GM19035 (cell line): ENCODE measurements at regions not wholly inside any gene's neighbourhood (a gene's known extent, or its start where the extent isn't known, plus 50 kb on each side); places are given as distances from the start of the nearest gene placed in this dataset.
"Not testable (repeated sequence)": the region's sequence is repeated elsewhere in the genome, so short reads cannot be mapped to it uniquely, and the experiment has no call there.

Experiments
- ATAC-seq: cut with Tn5 transposase; IDR thresholded peaks from one replicate; pipeline ENCODE4 v1.9.1; 2021; ENCODE audit not compliant: unreplicated experiment

DNA sequence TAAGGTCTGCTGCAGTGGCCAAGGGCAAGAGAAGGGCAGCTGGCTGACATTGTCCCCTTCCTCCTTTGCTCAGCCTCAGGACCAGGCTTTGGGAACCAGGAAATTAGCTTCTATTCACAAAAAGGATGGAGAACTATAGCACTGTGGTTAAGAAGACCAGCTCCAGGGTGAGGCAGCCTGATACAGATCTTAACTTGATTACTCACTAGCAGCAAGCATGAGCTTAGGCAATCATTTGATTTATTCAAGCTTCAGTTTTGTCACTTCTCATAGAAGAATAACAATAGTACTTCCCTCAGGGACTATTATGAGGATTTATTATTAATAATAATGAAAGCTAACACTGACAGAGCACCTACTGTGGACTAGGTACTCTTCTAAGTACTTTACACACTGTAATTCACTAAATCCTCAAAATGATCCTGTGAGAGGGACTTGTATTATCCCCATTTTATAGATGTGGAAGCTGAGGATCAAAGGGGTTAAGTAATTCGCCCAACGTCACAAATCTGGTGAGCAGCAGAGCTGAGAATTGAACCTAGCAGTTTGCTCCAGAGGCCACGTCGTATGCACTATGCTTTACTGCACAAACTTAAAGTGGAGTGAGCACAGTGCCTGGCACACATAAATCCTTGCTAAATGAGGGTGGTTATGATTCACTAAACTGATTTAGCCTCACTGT lies 130.4 kb upstream of the PAK3 start:
- ATAC-seq: no peak

DNA sequence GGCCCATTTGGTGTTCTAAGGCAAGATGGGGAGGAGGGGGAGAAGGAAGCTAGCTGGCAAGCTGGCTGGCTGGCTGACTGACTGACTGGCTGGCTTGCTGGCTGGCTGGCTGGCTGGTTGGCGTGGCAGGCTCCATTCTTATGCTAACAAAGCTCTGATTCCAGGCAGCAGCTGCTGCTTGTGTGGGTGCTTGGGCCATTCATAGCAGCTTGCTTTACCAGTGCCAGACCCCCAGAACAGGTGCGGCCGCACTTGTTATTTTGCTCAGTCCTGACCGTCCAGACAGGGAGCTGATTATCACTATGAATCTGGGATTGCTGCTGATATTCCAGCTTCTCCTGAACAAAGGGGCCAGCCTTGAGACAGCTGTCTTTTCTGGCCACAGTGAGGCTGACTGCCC lies 131.2 kb upstream of the PAK3 start:
- no peak for ATAC-seq

DNA sequence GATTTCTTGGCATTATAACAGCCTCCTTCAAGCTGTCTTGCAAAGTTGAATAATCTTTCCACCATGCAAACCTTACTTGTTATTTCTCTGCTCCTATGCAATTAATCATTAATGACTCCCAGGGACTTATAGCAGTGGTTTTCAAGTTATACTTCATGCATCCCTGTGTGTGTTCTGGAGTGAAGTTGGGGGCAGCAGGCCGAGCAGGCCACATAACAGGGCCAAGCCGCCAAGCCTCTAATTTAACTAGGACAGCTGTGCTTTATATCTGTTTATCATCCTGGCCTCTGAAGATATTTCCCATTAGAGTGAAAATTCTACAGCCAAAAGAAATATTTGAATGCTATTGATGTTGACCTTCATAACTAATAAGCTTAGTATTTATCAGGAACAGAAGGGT lies 133.5 kb upstream of the PAK3 start:
- ATAC-seq: no peak

DNA sequence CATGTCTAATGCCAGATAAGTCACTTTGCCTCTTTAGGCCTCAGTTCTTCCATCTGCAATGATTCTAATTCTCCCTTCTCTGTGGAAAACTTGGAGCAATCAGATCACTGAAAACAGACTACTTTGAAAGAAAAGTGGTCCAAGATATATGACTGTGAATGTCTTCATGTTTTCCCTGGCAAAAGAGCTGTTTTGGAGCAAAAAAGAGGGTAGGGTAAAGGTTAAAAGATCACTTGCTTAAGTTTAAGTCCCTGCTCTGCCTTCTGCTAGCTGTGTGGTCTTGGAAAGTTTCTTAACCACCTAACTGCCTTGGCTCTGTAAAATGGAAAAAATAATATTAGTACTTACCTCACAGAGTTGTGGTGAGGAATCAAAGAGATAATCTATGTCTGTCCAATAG lies 140.3 kb upstream of the PAK3 start:
- ATAC-seq: no peak

DNA sequence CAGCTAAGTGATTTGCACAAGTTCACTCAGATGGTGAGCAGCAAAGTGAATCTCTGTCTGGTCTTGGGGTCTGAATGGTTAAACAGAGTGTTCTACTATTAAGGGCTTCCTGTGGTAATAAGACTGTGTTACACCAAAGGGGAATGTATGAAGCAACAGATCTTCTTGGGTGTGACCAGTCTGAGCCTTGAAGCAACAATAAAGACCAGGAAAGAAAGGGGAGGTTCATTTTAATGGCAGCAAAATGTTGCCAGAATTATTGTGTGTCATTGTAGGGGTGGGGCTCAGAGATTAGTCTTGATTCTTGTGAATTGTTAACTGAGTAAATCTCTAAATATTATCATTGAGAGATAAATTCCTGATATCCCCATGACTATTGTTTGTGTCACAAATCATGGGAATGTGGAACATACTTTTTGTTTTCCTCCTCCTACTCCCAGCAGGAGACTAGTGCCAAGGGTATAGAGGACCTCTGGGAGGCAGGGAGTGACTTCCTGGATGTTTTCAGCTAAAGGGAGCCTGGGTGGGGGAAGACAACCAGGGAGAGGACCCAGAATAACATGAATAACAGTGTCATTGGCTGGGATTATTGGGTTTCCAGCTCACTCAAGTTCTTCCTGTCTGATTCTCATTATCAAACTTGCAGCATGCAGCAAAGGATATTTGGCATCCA lies 141.4 kb upstream of the PAK3 start:
- ATAC-seq: no peak

DNA sequence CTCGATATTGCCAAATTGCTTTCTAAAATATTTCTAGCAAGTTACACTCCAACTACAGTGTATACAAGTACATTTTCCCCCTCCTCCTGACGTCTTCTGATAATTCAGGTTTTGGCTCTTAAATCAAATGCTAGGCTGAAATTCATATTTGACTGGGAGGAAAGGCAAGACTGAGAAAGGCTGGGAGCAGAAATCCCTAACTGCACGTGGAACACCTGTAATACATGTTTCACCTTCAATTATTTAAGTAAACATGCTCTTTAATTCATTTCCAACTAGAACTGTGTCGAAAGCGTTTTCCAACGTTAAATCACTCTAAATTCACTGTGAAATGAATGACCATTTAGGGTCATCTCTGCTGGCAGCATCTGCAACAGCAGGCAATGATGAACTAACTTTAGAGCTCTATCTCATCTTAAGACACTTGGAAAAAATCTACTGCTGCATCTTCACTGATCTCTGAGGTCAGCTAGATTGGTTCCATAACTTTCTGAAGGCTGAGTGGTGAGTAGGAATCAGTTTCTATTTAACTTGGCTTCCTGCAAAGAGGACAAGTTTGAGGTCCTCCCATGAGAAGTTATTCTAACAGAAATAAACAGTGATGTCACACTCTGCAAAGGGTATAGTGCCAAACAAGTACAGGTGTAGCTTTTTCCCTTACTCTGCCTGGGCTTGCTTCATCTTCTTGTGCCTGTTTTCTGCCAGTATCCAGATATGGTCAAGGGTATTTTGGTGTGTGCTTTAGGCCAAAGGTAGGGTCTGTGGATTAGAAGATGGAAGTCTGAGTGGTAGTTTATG lies 144.3 kb upstream of the PAK3 start:
- ATAC-seq: no peak

DNA sequence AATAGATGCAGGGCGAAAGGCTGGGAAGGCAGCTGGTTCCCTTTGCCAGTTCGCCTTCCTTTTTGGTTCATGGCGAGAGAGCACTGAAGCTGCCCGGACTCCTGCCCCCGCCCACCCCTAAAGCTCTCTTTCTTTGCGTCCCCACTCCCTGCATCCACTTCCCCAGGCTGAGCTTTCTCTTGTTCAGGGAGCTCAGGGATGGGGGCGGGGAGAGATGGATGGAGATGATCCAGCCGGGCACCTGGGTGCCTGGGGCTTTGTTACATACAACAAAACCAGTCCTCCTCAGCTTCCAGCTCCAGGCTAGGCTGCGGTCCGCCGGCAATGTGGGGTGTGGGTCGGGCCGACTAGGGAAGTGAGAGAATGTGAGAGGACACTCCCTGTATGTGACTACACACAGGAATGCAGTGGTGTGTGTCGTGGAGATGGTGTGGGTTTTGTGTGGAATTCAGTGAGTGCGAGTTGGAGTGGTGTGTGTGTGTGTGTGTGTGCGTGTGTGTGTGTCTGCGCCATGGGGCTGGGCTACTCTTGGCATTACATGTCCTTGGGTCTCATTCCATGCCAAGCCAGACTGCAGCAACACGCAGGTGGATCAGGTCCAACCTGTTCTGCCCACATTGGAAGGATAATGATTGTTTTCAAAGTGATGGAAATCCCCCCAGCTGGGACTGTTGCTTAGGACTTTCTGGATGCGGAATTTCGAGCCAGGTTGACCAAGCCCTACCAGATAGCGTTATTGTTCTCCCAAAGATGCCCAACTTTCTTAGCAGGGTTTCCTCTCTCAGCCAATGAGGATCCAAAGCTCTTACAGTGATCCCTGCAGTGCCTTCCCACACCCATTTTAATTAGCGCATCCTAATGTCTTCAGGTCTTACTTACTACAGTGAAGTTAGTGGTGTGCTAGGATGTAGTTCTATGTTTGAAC lies 149.4 kb upstream of the CHRDL1 start:
- ATAC-seq: no peak

DNA sequence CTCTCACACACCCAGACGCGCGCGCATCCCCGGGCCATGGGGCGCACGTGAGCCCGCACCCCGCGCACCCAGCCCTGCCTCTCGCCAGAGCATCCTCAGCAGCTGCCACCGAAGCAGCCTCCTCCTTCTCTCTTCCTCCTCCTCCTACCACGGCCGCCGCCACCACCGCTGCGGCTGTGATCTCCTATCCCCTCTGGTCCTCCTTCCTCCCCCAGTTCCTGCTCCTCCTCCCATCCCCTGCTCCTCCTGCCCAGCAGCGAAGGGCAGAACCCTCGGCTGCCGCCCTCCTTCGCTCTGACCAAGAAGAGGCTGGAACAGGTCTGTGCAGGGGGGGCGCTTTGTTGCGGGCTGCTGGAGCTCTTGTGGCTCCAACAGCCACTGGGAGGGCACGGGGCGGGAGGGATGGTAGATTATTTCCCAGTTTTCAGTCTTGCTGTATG lies 148.7 kb upstream of the CHRDL1 start:
- no peak for ATAC-seq

DNA sequence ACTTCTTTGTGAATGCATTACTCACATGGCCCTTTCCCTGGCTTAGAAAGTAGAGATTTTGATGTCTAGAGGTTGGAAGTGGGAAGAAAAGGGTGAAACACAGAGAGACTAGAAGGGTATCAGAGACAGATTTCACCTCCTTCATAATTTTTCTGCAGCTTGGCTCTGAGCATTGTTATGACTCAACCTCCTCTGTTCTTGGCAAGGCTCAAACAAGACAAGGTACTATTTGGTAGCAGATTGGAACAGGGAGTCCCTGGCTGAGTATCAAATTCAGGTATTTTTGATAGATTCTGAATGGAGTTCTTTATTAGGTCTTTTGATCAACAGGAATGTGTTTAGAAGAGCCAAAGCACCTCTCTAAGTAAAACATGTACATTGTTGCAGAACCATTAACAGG lies 146.3 kb upstream of the CHRDL1 start:
- ATAC-seq: no peak

DNA sequence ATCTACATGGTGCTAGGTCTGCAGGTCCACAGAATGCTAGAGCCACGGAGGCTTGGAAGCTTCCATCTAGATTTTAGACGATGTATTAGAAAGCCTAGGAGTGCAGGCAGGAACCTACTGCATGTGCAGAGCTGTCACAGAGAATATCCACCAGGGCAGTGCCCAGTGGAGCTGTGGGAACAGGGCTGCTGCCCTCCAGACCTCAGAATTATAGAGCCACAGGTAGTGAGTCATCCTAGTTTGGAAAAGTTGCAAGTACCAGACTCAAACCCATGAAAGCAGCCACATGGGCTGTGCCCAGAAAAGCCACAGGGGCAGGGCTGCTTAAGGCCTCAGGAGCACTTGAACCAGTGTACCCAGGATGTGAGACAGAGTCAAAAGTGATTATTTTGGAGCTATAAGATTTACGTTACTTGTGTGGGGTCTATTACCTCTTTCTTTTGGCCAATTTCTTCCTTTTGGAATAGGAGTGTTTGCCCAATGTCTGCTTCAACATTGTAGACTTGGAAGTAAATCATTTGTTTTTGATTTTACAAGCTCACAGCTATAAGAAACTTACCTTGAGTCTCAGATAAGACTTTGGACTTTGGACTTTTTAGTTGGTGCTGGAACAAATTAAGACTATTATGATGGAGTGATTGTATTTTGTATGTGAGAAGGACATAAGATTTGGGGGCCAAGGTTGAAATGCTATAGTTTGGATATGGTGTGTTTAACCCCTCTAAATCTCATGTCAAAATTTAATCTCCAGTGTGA lies 143.5 kb upstream of the CHRDL1 start:
- no peak for ATAC-seq

DNA sequence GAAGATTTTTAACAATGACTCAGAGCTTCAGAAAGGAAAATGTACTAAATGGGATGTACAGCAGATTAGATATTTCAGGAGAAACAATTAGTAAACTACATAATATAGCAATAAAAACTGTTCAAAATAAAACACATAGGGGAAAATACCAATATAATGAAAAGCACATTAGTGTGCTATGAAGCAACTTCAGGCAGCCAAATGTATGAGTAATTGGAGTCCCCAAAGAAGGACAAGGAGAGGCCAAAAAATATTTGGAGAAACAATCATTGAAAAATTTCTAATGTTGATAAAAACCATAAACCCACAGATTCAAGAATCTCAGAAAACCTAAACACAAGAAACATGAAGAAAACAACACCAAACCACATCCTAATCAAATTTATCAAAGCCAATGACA lies 129.3 kb upstream of the CHRDL1 start:
- ATAC-seq: no peak

DNA sequence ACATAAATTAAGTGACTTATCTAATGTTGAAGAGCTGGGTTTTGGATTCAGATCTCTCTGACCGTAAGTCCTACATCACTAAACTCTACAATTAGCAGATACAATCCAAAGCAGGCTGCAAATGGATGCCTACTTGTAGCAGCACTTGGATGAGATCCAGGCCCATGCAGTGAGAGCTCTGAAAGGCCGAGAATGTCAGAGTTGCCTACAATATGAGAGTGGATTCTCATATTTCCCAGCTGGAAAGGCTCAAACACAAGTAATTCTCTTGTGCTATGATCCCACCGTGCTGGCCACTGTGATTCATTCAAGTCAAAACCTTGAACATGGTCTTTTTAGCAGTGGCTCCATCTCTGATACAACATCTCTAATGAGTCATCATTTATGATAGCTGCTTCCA lies 125.4 kb upstream of the CHRDL1 start:
- ATAC-seq: no peak

DNA sequence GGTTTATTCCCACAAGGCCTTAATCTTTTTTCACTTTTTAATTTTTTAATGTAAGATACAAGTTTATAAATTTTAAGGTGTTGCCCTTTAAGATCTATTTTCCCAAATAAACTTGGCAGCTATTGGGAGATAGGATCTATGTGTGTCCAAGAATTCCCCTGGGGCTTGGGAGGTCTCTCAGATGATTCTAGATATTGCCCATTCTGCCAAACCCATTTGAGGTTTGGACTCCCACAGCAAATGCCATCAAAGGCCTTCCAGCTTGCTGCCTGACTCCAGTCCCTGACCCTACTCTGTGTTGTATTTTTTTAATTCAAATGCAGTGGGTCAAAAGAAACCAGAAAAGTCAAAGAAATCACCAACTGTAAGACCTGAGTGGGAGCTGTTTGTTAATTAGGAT lies 120.0 kb upstream of the CHRDL1 start:
- no peak for ATAC-seq

DNA sequence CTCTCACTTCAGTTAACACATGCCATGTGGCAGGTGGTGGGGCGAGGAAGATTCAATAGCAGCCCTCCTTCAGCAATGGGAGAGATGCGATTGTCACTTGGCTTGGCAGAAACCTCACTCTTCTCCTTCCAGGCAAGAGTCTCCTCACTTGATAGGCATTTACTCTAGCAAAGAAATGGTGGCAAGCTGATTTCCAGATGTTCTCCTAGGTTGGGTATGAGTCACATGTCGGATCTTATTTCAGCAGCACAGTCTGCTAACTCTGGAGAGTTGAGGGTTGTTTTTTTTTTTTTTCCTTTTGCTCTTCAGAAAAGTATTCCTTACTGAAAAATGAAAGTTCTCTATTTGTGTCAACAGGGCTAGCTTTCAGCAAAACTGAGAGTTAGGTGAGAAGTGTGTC lies 119.5 kb upstream of the CHRDL1 start:
- no peak for ATAC-seq

DNA sequence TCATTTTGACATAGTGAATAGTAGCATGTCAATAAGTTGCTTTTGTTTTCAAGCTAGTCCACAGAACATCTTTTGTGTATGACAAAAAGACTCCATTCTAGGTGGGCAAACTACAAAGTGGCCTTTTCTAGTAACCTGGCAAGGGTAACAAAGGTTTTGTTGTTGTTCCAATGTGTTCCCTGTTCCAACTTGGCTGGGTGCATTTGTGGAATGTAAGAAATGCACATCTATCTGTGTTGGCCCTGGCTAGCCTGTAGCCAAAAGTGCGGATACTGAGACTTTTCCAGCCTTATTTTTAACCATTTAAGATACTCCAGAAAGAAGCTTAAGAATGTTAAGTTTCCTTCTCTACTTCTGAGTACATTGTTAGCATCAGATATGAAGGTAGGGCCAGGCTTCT lies 118.7 kb upstream of the CHRDL1 start:
- no peak for ATAC-seq

DNA sequence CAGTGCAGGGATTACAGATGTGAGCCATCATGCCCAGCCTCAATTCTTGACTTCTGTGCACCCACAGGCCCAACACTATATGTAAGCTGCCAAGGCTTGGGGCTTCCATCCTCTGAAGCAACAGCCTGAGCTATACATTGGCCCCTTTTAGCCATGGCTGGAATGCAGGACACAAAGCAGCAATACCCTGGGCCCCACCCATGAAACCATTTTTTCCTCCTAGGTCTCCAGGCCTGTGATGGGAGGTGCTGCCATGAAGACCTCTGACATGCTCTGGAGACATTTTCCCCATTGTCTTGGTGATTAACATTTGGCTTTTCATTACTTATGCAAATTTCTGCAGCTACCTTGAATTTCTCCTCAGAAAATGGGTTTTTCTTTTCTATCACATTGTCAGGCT lies 109.1 kb upstream of the CHRDL1 start:
- not testable (repeated sequence) for ATAC-seq

DNA sequence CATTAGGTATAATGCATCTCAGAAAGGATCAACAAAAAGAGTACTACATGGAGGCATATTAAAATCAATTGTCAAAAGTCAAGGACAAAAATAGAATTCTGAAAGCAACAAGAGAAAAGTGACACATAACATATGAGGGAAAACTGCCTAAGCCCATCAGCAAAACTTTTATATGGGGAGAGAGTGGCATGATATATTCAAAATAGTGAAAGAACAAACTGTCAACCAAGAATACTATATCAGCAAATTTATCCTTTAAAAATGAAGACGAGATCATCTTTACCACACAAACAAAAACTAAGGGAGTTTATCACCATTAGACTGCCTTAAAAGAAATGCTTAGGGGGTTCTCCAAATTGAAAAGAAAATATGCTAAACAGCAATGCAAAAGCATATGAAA lies 86.4 kb upstream of the CHRDL1 start:
- no peak for ATAC-seq

DNA sequence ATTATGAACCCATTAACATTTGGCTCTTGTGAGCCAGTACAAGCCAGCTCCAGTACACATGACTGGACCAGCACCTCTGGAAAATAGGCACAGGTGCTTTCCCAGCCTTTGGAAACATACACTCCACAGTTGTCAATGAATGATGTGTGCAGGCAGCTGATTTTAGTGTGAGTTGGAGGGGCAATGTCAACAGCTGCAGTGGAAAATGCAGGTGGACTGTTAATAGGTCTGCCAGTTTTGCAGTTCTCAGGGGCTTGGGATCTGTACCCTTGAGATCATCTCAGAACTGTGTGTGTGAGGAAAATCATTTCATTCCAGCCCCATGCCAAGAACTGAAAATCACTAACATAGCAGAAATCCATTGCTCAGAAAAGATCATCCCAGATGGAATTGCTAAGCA lies 81.7 kb upstream of the CHRDL1 start:
- no peak for ATAC-seq

DNA sequence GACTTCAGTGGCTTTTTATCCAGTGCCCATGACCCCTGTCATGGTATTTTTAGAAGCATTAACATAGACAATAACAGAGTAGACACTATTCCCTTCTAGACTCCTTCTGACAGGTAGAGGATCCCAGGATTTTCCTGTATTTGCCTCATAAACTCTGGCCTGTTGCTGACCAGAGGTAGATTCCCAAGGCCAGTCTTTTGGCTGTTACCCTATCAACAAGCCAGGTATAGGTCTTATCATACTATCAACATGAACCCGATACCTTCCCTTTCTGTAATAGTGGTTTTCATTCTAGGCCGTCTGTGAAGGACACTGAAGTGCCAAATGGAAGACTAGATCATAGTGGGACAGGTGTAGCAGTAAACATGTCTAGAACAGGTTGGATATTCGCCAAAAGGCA lies 76.2 kb upstream of the CHRDL1 start:
- ATAC-seq: no peak

DNA sequence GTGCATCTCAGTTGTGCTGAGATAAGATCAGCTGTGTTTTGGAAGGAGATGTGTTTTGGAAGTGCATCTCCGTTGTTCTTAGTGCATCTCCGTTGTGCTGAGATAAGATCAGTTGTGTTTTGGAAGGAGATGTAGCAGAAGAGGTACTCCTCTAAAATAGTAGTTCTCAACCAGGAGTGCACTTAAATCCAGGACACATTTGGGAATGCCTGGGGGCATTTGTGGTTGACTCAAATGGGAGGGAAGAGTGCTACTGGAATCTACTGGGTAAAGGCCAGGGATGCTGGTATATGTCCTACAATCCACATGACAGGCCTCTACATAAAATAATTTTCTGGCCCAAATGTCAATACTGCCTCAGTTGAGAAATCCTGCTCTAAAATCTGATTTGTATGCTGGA lies 70.8 kb upstream of the CHRDL1 start:
- no peak for ATAC-seq
